Smooth muscle cell (in vitro differentiated cells): ENCODE measurements at regions not wholly inside any gene's neighbourhood (a gene's known extent, or its start where the extent isn't known, plus 50 kb on each side); places are given as distances from the start of the nearest gene placed in this dataset.

Experiments used
- DNase-seq: peaks from one replicate; lab custom pipeline; 2025; ENCODE audit not compliant: unreplicated experiment; lab: John Stamatoyannopoulos, UW
- H2AFZ ChIP-seq: fragments of 200-600 bp; sonication (generic); 2 replicates; pipeline ENCODE4 v1.6.0; 2016; ENCODE audit warnings: antibody characterized with exemption, low read depth, mild to moderate bottlenecking
- H3F3A ChIP-seq: fragments of 200-600 bp; sonication (generic); 2 replicates; pipeline ENCODE4 v1.6.0; 2017; ENCODE audit warnings: antibody characterized with exemption, low read depth
- H3K27ac ChIP-seq: fragments of 200-600 bp; sonication (generic); 2 replicates; pipeline ENCODE4 v1.5.1; 2016; ENCODE audit warnings: low read depth, mild to moderate bottlenecking
- H3K27me3 ChIP-seq: fragments of 200-600 bp; sonication (generic); 2 replicates; pipeline ENCODE4 v1.6.1; 2016; ENCODE audit warnings: low read depth, mild to moderate bottlenecking
- H3K36me3 ChIP-seq: fragments of 200-600 bp; sonication (generic); 2 replicates; pipeline ENCODE4 v1.5.1; 2016; ENCODE audit warnings: low read depth
- H3K4me1 ChIP-seq: fragments of 200-600 bp; sonication (generic); 2 replicates; pipeline ENCODE4 v1.5.1; 2016; ENCODE audit warnings: low read depth
- H3K4me2 ChIP-seq: fragments of 200-600 bp; sonication (generic); 2 replicates; pipeline ENCODE4 v1.6.0; 2016; ENCODE audit warnings: mild to moderate bottlenecking
- H3K4me3 ChIP-seq: fragments of 200-600 bp; sonication (generic); 2 replicates; pipeline ENCODE4 v1.5.1; 2016; ENCODE audit warnings: mild to moderate bottlenecking
- H3K79me2 ChIP-seq: fragments of 200-600 bp; sonication (generic); 2 replicates; pipeline ENCODE4 v1.6.0; 2016; ENCODE audit warnings: low read depth, mild to moderate bottlenecking
- H3K9ac ChIP-seq: fragments of 200-600 bp; sonication (generic); 2 replicates; pipeline ENCODE4 v1.6.0; 2016; ENCODE audit warnings: low read depth
- H3K9me3 ChIP-seq: fragments of 200-600 bp; sonication (generic); replicated peaks from 2 replicates; pipeline ENCODE4 v1.5.1; 2016; ENCODE audit warnings: low read depth
- H4K20me1 ChIP-seq: fragments of 200-600 bp; sonication (generic); 2 replicates; pipeline ENCODE4 v1.6.0; 2016; ENCODE audit warnings: low read depth
- WGBS: methylation state at CpG from one replicate; pipeline ENCODE4 v1.1.7; 2016; ENCODE audit warnings: low lambda C conversion rate; 5-methylcytosine and 5-hydroxymethylcytosine counted together
- TF ChIP-seq, protein P1 (sequence below): fragments of 200-600 bp; sonication (generic); IDR thresholded peaks from 2 replicates; pipeline ENCODE4 v1.5.1; 2017; ENCODE audit warnings: borderline replicate concordance, mild to moderate bottlenecking, antibody characterized with exemption; ENCODE audit not compliant: insufficient read depth, poor library complexity, severe bottlenecking

DNA sequence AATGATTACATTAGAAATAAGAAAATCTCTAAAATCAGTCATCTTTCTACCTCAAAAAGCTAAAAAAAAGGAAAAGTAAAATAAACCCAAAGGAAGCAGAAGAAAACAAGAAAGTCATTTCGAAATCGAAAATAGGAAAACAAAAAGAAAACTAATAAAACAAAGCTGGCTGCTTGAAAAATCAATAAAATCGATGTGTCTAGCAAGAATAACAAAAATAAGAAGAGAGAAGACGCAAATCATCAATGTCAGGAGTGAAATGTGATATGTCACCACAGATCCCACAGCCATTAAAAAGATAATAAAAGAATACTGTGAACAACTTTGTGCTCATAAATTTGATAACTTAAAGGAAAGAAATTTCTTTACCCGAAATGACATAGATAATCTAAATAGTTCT, 218.1 kb upstream of the S1PR3 start:
- peaks cover 44% of the 10 kb centered on the region for H3K4me1 ChIP-seq
- H3K27me3 ChIP-seq: no peaks in the 10 kb centered on the region
- H3K27ac ChIP-seq: peak overlapping the region; percentile 88
- H3K4me3 ChIP-seq: peak overlapping the region; percentile 24
- no peaks in the 10 kb centered on the region for H3K36me3 ChIP-seq
- peak overlapping the region; percentile 16 for H3K9ac ChIP-seq
- peak overlapping the region; percentile 80 for H3K4me2 ChIP-seq
- no peaks in the 10 kb centered on the region for H4K20me1 ChIP-seq
- TF ChIP-seq, protein P1, sequence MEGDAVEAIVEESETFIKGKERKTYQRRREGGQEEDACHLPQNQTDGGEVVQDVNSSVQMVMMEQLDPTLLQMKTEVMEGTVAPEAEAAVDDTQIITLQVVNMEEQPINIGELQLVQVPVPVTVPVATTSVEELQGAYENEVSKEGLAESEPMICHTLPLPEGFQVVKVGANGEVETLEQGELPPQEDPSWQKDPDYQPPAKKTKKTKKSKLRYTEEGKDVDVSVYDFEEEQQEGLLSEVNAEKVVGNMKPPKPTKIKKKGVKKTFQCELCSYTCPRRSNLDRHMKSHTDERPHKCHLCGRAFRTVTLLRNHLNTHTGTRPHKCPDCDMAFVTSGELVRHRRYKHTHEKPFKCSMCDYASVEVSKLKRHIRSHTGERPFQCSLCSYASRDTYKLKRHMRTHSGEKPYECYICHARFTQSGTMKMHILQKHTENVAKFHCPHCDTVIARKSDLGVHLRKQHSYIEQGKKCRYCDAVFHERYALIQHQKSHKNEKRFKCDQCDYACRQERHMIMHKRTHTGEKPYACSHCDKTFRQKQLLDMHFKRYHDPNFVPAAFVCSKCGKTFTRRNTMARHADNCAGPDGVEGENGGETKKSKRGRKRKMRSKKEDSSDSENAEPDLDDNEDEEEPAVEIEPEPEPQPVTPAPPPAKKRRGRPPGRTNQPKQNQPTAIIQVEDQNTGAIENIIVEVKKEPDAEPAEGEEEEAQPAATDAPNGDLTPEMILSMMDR: no peak
- H3K79me2 ChIP-seq: no peaks in the 10 kb centered on the region
- DNase-seq: no peak
- H2AFZ ChIP-seq: peak overlapping the region; percentile 44
- no peaks in the 10 kb centered on the region for H3K9me3 ChIP-seq
- WGBS: 71% methylated on average over 5 of the region's 5 CpGs
- H3F3A ChIP-seq: peaks cover 24% of the 10 kb centered on the region

DNA sequence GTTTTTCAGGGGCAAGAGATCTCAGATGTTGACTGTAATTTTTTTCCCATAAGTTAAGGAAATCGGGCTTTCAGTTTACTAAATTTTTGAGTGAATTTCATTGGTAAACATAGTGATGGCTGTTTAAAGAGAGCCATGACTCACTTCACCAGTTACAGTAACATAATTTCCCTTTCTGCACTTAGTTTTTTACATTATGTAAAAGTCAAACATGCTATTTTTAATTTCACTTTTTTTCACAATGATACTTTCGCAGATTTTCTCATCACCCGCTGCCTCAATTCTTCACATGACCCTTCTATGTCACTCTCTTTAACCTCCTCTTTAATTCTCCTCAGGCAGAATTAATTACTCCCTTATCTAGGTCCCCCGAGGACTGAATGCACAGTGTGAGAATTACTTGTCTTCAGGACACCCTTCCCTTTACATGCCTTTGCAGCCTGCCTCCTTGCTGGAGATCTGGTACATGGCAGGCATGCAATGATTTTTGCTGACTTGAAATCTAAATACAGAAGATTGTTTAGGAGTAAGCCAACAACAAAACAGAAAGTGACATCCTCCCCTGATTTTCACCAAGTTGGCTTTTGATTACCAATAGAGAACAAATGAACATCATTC, 217.5 kb upstream of the S1PR3 start:
- H3K4me3 ChIP-seq: peak overlapping the region; percentile 24
- H3K36me3 ChIP-seq: no peaks in the 10 kb centered on the region
- H3K4me1 ChIP-seq: peaks cover 45% of the 10 kb centered on the region
- peak overlapping the region; percentile 80 for H3K4me2 ChIP-seq
- no peak overlapping the region for H2AFZ ChIP-seq
- 32% methylated on average over 4 of the region's 4 CpGs for WGBS
- peak overlapping the region; percentile 88 for H3K27ac ChIP-seq
- H3K9me3 ChIP-seq: no peaks in the 10 kb centered on the region
- no peaks in the 10 kb centered on the region for H4K20me1 ChIP-seq
- TF ChIP-seq, protein P1: peak; percentile 4
- DNase-seq: no peak
- H3F3A ChIP-seq: peaks cover 24% of the 10 kb centered on the region
- peak overlapping the region; percentile 16 for H3K9ac ChIP-seq
- no peaks in the 10 kb centered on the region for H3K27me3 ChIP-seq
- H3K79me2 ChIP-seq: no peaks in the 10 kb centered on the region

DNA sequence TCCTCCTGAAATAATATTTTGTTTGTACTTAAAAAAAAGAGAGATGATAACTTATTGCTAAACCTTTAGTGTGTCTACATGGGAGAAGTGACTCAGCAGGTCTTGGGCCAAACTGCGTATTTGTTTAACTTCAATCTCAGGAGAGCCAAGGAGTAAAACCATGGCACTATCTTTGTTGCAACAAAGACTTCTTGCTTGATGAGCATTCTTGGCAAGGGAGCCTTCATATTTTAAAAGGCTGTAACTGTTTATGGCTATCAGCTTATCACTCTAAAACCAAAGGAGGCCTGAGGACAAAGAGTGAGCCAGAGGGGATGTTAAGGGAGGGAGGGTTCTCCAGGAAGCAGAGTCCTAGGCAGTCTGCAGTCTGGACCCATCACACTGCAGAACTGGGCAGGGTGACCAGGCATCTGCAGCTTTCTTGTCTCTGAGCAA, 216.2 kb upstream of the S1PR3 start:
- Histone ChIP-seq H3K79me2 (no peaks in the 10 kb centered on the region), H2AFZ (no peak overlapping the region), H3K36me3 (no peaks in the 10 kb centered on the region), H3K27me3 (no peaks in the 10 kb centered on the region), H3K4me2 (peak overlapping the region; percentile 62), H3K9me3 (no peaks in the 10 kb centered on the region), H3K4me3 (no peak overlapping the region), H3K4me1 (peaks cover 45% of the 10 kb centered on the region), H4K20me1 (no peaks in the 10 kb centered on the region), H3K27ac (peak overlapping the region; percentile 88), H3F3A (peaks cover 24% of the 10 kb centered on the region), H3K9ac (peak overlapping the region; percentile 51)
- TF ChIP-seq, protein P1: no peak
- no peak for DNase-seq
- 13% methylated on average over 1 of the region's 1 CpG for WGBS

DNA sequence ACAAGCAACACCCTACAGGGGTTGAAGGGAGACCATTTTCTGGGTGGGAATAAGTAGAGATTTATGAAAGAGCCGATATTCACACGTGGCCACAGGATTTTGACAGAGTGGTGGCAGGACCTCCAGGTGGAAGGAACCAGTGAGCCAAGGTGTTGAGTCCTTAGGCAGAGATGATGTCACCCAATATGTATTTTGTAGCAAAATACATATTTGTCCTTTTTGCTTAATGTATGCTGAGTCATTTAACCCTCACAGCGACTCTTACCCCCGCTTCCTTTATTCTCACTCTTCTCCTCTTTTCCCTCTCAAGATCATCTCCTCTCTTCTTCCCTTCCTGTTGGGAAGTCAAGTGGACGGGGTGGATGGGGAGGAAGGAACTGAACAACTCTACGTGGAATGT, 215.7 kb upstream of the S1PR3 start:
- TF ChIP-seq, protein P1: no peak
- Histone ChIP-seq H3K4me2 (peak overlapping the region; percentile 62), H3F3A (peaks cover 27% of the 10 kb centered on the region), H3K9ac (peak overlapping the region; percentile 51), H3K4me3 (no peak overlapping the region), H3K4me1 (peaks cover 50% of the 10 kb centered on the region), H3K27me3 (no peaks in the 10 kb centered on the region), H2AFZ (no peak overlapping the region), H3K27ac (peak overlapping the region; percentile 88), H3K9me3 (no peaks in the 10 kb centered on the region), H4K20me1 (no peaks in the 10 kb centered on the region), H3K36me3 (no peaks in the 10 kb centered on the region), H3K79me2 (no peaks in the 10 kb centered on the region)
- WGBS: 82% methylated on average over 6 of the region's 6 CpGs
- DNase-seq: no peak
